Heart left ventricle (tissue), 16 donors: ENCODE measurements at regions not wholly inside any gene's neighbourhood (a gene's known extent, or its start where the extent isn't known, plus 50 kb on each side); places are given as distances from the start of the nearest gene placed in this dataset.
"Not testable (repeated sequence)": the region's sequence is repeated elsewhere in the genome, so short reads cannot be mapped to it uniquely, and the experiment has no call there.

Experiments used
- ATAC-seq, 4 donors: fragments of 200-7000 bp; cut with Tn5 transposase; one replicate each; pipeline ENCODE4 v1.9.1; 2020 to 2022; ENCODE audit warnings: moderate library complexity in 4 of 4, mild to moderate bottlenecking in 3 of 4, moderate number of reproducible peaks in 1 of 4
- DNase-seq, 5 donors: peaks; one replicate each; pipeline ENCODE4 v3.0.0-alpha.2; 2020
- H3K27ac ChIP-seq, 12 donors: fragments of 200-600 bp; sonication (generic) in 4 of 12; one replicate each; pipeline versions ENCODE4 v1.5.0 to v1.8.0; 2016 to 2022; ENCODE audit warnings: mild to moderate bottlenecking in 2 of 12
- H3K27me3 ChIP-seq, 9 donors: fragments of 200-600 bp; sonication (generic) in 2 of 9; one replicate each; pipeline versions ENCODE4 v1.5.1 to v1.8.0; 2016 to 2022; ENCODE audit warnings: mild to moderate bottlenecking in 3 of 9
- H3K36me3 ChIP-seq, 9 donors: fragments of 200-600 bp; sonication (generic) in 2 of 9; one replicate each; pipeline versions ENCODE4 v1.5.0 to v1.8.0; 2018 to 2022; ENCODE audit warnings: mild to moderate bottlenecking in 2 of 9
- H3K4me1 ChIP-seq, 12 donors: fragments of 200-600 bp; sonication (generic) in 4 of 12; one replicate each; pipeline versions ENCODE4 v1.5.0 to v1.8.0; 2016 to 2022; ENCODE audit warnings: mild to moderate bottlenecking in 3 of 12
- H3K4me3 ChIP-seq, 12 donors: fragments of 200-600 bp; sonication (generic) in 4 of 12; one replicate each; pipeline versions ENCODE4 v1.5.0 to v1.8.0; 2017 to 2022; ENCODE audit warnings: mild to moderate bottlenecking in 9 of 12, moderate library complexity in 4 of 12
- H3K9me3 ChIP-seq, 12 donors: fragments of 200-600 bp; sonication (generic) in 4 of 12; one replicate each; pipeline versions ENCODE4 v1.5.0 to v1.8.0; 2016 to 2022; ENCODE audit warnings: mild to moderate bottlenecking in 1 of 12
- CTCF ChIP-seq, 12 donors: fragments of 200-600 bp; sonication (generic) in 4 of 12; IDR thresholded peaks; one replicate each; pipeline versions ENCODE4 v1.5.0 to v1.8.0; 2018 to 2022; ENCODE audit warnings: antibody characterized with exemption in 12 of 12, mild to moderate bottlenecking in 5 of 12
- POLR2A ChIP-seq, 2 donors: fragments of 450-650 bp; IDR thresholded peaks; one replicate each; pipeline ENCODE4 v1.6.1; 2017; ENCODE audit warnings: antibody characterized with exemption in 2 of 2, mild to moderate bottlenecking in 2 of 2, moderate library complexity in 2 of 2
- WGBS, 4 donors: extraction: QIAGEN DNeasy Blood & Tissue Kit in 2 of 4; methylation state at CpG; one replicate each; pipeline versions ENCODE4 v1.1.5 to v1.1.7; 2013 to 2018; 5-methylcytosine and 5-hydroxymethylcytosine counted together
- intact Hi-C, 10 donors: fragments of 100-400 bp; cut with DNase I; formaldehyde crosslinking; loops; one replicate each; pipeline versions ENCODE4 v1.11.1 to v1.14.2; 2022
- donor health status: ischemic (EF 13 %, LVEDD 7.1; RV severe dilation, severe dysfunction).
- donor health status: healthy with polysubstance abuse.
- donor health status: DM: no; HTN: yes; CAD: no.
- donor health status: DM: no; HTN: no; CAD: no.
- donor health status: ischemic (EF 25% LVEDD 6.9; RV normal size, moderate dysfunction).
- donor health status: ischemic (EF 25% LVEDD 5.7; RV mildly dilated, moderate dysfunction).
- donor health status: healthy.
- donor health status: DM: yes; HTN: yes; CAD: no.
- donor health status: ischemic (EF 35%, LVEDD 5.7; RV mildly dilated, moderate dysfunction).
- donor health status: nonischemic (EF 11% LVEDD 7.7; RV severe dilation, severe dysfunction).
- donor health status: DM: yes; HTN: yes; CAD: no.
- donor health status: PGD.
- donor health status: ischemic (EF 29% LVEDD 5.4; RV normal size, mild dysfunction).
- donor health status: nonischemic (EF 23%, LVEDD 6.1; RV moderate dilation, normal function).

- Histone ChIP-seq H3K4me1 (no peaks in the 10 kb centered on the region), H3K9me3 (no peaks in the 10 kb centered on the region), H3K27ac (no peak overlapping the region), H3K36me3 (no peaks in the 10 kb centered on the region), H3K4me3 (no peak overlapping the region), H3K27me3 (no peaks in the 10 kb centered on the region)
- intact Hi-C loops: no loop called here
- TF ChIP-seq CTCF (IDR thresholded peaks at IDR 0.05): no peak
- no peak for TF ChIP-seq POLR2A (IDR thresholded peaks at IDR 0.05)
- ATAC-seq (no peak), DNase-seq (no peak)
- WGBS, 4 donors: 89 to 92% (median 91%) methylated on average over 11 to 12 of the region's 12 CpGs
These were observed 231.9 kb upstream of the COX10 start for GRCh38 chr17:13837417-13837816.

- ATAC-seq (no peak), DNase-seq (no peak)
- H3K4me3 ChIP-seq: no peak overlapping the region
- H3K27ac ChIP-seq: no peak overlapping the region
- intact Hi-C loops: no loop called here
- no peaks in the 10 kb centered on the region for H3K36me3 ChIP-seq
- no peaks in the 10 kb centered on the region for H3K9me3 ChIP-seq
- no peaks in the 10 kb centered on the region for H3K27me3 ChIP-seq
- H3K4me1 ChIP-seq: no peaks in the 10 kb centered on the region
- 60 to 74% (median 67%) methylated on average over 1 of the region's 1 CpG for WGBS, 4 donors
- TF ChIP-seq POLR2A (IDR thresholded peaks at IDR 0.05): no peak
- TF ChIP-seq CTCF (IDR thresholded peaks at IDR 0.05): no peak
These were observed 229.1 kb upstream of the COX10 start for GRCh38 chr17:13840254-13840653.

- DNase-seq (no peak), ATAC-seq (no peak)
- Histone ChIP-seq H3K4me1 (no peaks in the 10 kb centered on the region), H3K36me3 (no peaks in the 10 kb centered on the region), H3K27ac (no peak overlapping the region), H3K9me3 (peaks cover 0 to 15% (median 5%) of the 10 kb centered on the region in 12 donors), H3K4me3 (no peak overlapping the region), H3K27me3 (no peaks in the 10 kb centered on the region)
- TF ChIP-seq POLR2A (IDR thresholded peaks at IDR 0.05): no peak
- no peak for TF ChIP-seq CTCF (IDR thresholded peaks at IDR 0.05)
- 58 to 69% (median 65%) methylated on average over 4 of the region's 4 CpGs for WGBS, 4 donors
- intact Hi-C loops: no loop called here
These were observed 225.3 kb upstream of the COX10 start for GRCh38 chr17:13843862-13844635.

GRCh38 chr17:13851889-13852288, 217.4 kb upstream of the COX10 start:
- H3K9me3 ChIP-seq: peaks cover 0 to 16% (median 5%) of the 10 kb centered on the region in 12 donors
- 66 to 74% (median 72%) methylated on average over 1 of the region's 1 CpG for WGBS, 4 donors

GRCh38 chr17:13855730-13856129, 213.6 kb upstream of the COX10 start:
- DNase-seq, H3K36me3 ChIP-seq, H3K4me3 ChIP-seq, ATAC-seq, H3K27ac ChIP-seq, H3K4me1 ChIP-seq, H3K27me3 ChIP-seq, intact Hi-C loops: not testable (repeated sequence)
- H3K9me3 ChIP-seq: peaks cover 0 to 15% (median 0%) of the 10 kb centered on the region in 12 donors
- WGBS, 4 donors: 76 to 80% (median 77%) methylated on average over 4 of the region's 4 CpGs; no CpG with 5 or more reads in 1 of the 4 donors

More at GRCh38 chr17:13851889-13852288, 217.4 kb upstream of the COX10 start:
- no peak for DNase-seq
- intact Hi-C loops: no loop called here
- Histone ChIP-seq H3K4me3 (no peak overlapping the region), H3K27ac (no peak overlapping the region), H3K36me3 (no peaks in the 10 kb centered on the region), H3K27me3 (no peaks in the 10 kb centered on the region), H3K4me1 (no peaks in the 10 kb centered on the region)
- TF ChIP-seq POLR2A (IDR thresholded peaks at IDR 0.05) (no peak), CTCF (IDR thresholded peaks at IDR 0.05) (no peak)
- ATAC-seq: no peak
